Stimulated activated CD4-positive, alpha-beta T cell treated with anti-CD3 and anti-CD28 coated beads, Interleukin-4, amount 100 ng/mL, for 24 hours (primary cell): ENCODE measurements at regions not wholly inside any gene's neighbourhood (a gene's known extent, or its start where the extent isn't known, plus 50 kb on each side); places are given as distances from the start of the nearest gene placed in this dataset.
"Not testable (repeated sequence)": the region's sequence is repeated elsewhere in the genome, so short reads cannot be mapped to it uniquely, and the experiment has no call there.

ENCODE experiments used
- DNase-seq: peaks from one replicate; pipeline ENCODE4 v3.0.0-alpha.2; 2020

GRCh38 chr11:134739136-134739535, 327.1 kb upstream of the B3GAT1 start:
- no peak for DNase-seq

GRCh38 chr11:134738581-134738980, 326.5 kb upstream of the B3GAT1 start:
- no peak for DNase-seq

GRCh38 chr11:134737563-134738510, 325.8 kb upstream of the B3GAT1 start:
- no peak for DNase-seq

- no peak for DNase-seq
These were observed 324.4 kb upstream of the B3GAT1 start for GRCh38 chr11:134736251-134736947.

- no peak for DNase-seq
These were observed 322.9 kb upstream of the B3GAT1 start for GRCh38 chr11:134734894-134735293.

GRCh38 chr11:134734141-134734845, 322.3 kb upstream of the B3GAT1 start:
- no peak for DNase-seq

GRCh38 chr11:134733646-134734045, 321.6 kb upstream of the B3GAT1 start:
- DNase-seq, result no peak

- no peak for DNase-seq
These were observed 319.3 kb upstream of the B3GAT1 start for GRCh38 chr11:134731213-134731961.

- no peak for DNase-seq
These were observed 318.6 kb upstream of the B3GAT1 start for GRCh38 chr11:134730561-134731212.

GRCh38 chr11:134730101-134730500, 318.1 kb upstream of the B3GAT1 start:
- DNase-seq, result no peak

GRCh38 chr11:134728186-134728585, 316.1 kb upstream of the B3GAT1 start:
- no peak for DNase-seq

GRCh38 chr11:134727636-134728035, 315.6 kb upstream of the B3GAT1 start:
- no peak for DNase-seq

- DNase-seq, result no peak
These were observed 315.2 kb upstream of the B3GAT1 start for GRCh38 chr11:134727204-134727603.

GRCh38 chr11:134725716-134726639, 313.9 kb upstream of the B3GAT1 start:
- DNase-seq, result no peak

- DNase-seq, result no peak
These were observed 313.2 kb upstream of the B3GAT1 start for GRCh38 chr11:134725211-134725610.

GRCh38 chr11:134724779-134725140, 312.7 kb upstream of the B3GAT1 start:
- DNase-seq, result no peak

GRCh38 chr11:134724106-134724778, 312.2 kb upstream of the B3GAT1 start:
- DNase-seq, result no peak

GRCh38 chr11:134720691-134721070, 308.6 kb upstream of the B3GAT1 start:
- DNase-seq, result not testable (repeated sequence)

- not testable (repeated sequence) for DNase-seq
These were observed 308.1 kb upstream of the B3GAT1 start for GRCh38 chr11:134719940-134720690.

GRCh38 chr11:134719397-134719796, 307.4 kb upstream of the B3GAT1 start:
- no peak for DNase-seq
